ENCODE measurements at regions not wholly inside any gene's neighbourhood (a gene's known extent, or its start where the extent isn't known, plus 50 kb on each side); places are given as distances from the start of the nearest gene placed in this dataset.

DNA sequence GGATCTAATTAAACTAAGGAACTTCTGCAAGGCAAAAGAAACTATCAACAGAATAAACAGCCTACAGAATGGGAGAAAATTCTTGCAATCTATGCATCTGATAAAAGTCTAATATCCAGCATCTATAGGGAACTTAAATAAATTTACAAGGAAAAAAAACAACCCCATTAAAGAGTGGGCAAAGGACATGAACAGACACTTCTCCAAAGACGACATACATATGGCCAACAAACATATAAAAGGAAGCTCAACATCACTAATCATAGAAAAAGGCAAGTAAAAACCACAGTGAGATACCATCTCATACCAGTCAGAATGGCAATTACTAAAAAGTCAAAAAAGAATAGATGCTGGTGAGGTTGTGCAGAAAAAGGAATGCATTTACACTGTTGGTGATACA is 134.8 kb upstream of the PAQR3 start:
- no TSS peak for BruUV-seq (replicated peaks)
- ATAC-seq = no peak
- in situ Hi-C loops (cut with HindIII; ENCODE audit: low pct_unique_long_range_greater_than_20kb, low sequenced_read_pairs) (no loop called here), intact Hi-C loops (cut with micrococcal nuclease; ENCODE audit: unreplicated experiment) (no loop called here)
- H3K27me3 ChIP-seq (ENCODE audit: control insufficient read depth, insufficient read depth, low read length) = no peaks in the 10 kb centered on the region
- CTCF ChIA-PET = no interaction called here
- H3K4me3 ChIP-seq (ENCODE audit: low read depth in 2 of 2, low read length in 2 of 2) = no peak overlapping the region
- no peaks in the 10 kb centered on the region for H3K36me3 ChIP-seq (ENCODE audit: control insufficient read depth, insufficient read depth, low read length)
- TF ChIP-seq, protein P1, sequence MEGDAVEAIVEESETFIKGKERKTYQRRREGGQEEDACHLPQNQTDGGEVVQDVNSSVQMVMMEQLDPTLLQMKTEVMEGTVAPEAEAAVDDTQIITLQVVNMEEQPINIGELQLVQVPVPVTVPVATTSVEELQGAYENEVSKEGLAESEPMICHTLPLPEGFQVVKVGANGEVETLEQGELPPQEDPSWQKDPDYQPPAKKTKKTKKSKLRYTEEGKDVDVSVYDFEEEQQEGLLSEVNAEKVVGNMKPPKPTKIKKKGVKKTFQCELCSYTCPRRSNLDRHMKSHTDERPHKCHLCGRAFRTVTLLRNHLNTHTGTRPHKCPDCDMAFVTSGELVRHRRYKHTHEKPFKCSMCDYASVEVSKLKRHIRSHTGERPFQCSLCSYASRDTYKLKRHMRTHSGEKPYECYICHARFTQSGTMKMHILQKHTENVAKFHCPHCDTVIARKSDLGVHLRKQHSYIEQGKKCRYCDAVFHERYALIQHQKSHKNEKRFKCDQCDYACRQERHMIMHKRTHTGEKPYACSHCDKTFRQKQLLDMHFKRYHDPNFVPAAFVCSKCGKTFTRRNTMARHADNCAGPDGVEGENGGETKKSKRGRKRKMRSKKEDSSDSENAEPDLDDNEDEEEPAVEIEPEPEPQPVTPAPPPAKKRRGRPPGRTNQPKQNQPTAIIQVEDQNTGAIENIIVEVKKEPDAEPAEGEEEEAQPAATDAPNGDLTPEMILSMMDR (IDR thresholded peaks at IDR 0.05) = no peak
- TF ChIP-seq TCF7L2 (IDR thresholded peaks at IDR 0.05; ENCODE audit: low read depth, low read length) (no peak), SIN3A (IDR thresholded peaks at IDR 0.05; ENCODE audit: borderline replicate concordance, insufficient read depth, low read depth, low read length) (no peak), POLR2AphosphoS5 (IDR thresholded peaks at IDR 0.05; ENCODE audit: low read depth, low read length) (no peak)
- TF ChIP-seq, protein P2, sequence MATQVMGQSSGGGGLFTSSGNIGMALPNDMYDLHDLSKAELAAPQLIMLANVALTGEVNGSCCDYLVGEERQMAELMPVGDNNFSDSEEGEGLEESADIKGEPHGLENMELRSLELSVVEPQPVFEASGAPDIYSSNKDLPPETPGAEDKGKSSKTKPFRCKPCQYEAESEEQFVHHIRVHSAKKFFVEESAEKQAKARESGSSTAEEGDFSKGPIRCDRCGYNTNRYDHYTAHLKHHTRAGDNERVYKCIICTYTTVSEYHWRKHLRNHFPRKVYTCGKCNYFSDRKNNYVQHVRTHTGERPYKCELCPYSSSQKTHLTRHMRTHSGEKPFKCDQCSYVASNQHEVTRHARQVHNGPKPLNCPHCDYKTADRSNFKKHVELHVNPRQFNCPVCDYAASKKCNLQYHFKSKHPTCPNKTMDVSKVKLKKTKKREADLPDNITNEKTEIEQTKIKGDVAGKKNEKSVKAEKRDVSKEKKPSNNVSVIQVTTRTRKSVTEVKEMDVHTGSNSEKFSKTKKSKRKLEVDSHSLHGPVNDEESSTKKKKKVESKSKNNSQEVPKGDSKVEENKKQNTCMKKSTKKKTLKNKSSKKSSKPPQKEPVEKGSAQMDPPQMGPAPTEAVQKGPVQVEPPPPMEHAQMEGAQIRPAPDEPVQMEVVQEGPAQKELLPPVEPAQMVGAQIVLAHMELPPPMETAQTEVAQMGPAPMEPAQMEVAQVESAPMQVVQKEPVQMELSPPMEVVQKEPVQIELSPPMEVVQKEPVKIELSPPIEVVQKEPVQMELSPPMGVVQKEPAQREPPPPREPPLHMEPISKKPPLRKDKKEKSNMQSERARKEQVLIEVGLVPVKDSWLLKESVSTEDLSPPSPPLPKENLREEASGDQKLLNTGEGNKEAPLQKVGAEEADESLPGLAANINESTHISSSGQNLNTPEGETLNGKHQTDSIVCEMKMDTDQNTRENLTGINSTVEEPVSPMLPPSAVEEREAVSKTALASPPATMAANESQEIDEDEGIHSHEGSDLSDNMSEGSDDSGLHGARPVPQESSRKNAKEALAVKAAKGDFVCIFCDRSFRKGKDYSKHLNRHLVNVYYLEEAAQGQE (IDR thresholded peaks at IDR 0.05; ENCODE audit: insufficient read depth in 1 of 2, low read depth in 2 of 2, low read length in 1 of 2) = no peak
- POLR2A ChIA-PET = interaction anchor here (0.6 kb wide), 1 partner anchor 140 kb away, joined by 5 read pairs; no protein-coding TSS in a partner anchor
- H3K27ac ChIP-seq (ENCODE audit: low read length) = no peak overlapping the region
- no peaks in the 10 kb centered on the region for H3K4me1 ChIP-seq (ENCODE audit: control insufficient read depth, insufficient read depth, low read length)
- no peak for DNase-seq (ENCODE audit: low read depth, low spot score)
- H3K9me3 ChIP-seq (ENCODE audit: control insufficient read depth, insufficient read depth, low read depth, low read length) = no peaks in the 10 kb centered on the region

DNA sequence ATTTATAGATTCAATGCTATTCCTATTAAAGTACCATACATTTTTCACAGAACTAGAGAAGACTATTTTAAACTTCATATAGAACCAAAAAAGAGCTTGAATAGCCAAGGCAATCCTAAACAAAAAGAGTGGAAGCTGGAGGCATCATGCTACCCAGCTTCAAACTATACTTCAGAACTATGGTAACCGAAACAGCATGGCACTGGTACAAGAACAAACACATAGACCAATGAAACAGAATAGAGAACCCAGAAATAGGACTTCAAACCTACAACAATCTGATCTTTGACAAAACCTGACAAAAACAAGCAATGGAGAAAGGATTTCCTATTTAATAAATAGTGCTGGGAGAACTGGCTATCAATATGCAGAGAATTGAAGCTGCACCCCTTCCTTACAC is 134.2 kb upstream of the PAQR3 start:
- no TSS peak for BruUV-seq (replicated peaks)
- POLR2A ChIA-PET = interaction anchor here (0.6 kb wide), 1 partner anchor 140 kb away, joined by 5 read pairs; no protein-coding TSS in a partner anchor
- in situ Hi-C loops (cut with HindIII; ENCODE audit: low pct_unique_long_range_greater_than_20kb, low sequenced_read_pairs) = no loop called here

More for the DNA sequence above, 134.2 kb upstream of the PAQR3 start:
- no peaks in the 10 kb centered on the region for H3K9me3 ChIP-seq (ENCODE audit: control insufficient read depth, insufficient read depth, low read depth, low read length)
- no peaks in the 10 kb centered on the region for H3K4me1 ChIP-seq (ENCODE audit: control insufficient read depth, insufficient read depth, low read length)
- CTCF ChIA-PET = no interaction called here
- no peaks in the 10 kb centered on the region for H3K36me3 ChIP-seq (ENCODE audit: control insufficient read depth, insufficient read depth, low read length)
- DNase-seq (ENCODE audit: low read depth, low spot score) (no peak), ATAC-seq (no peak)
- TF ChIP-seq TCF7L2 (IDR thresholded peaks at IDR 0.05; ENCODE audit: low read depth, low read length) (no peak), SIN3A (IDR thresholded peaks at IDR 0.05; ENCODE audit: borderline replicate concordance, insufficient read depth, low read depth, low read length) (no peak), POLR2AphosphoS5 (IDR thresholded peaks at IDR 0.05; ENCODE audit: low read depth, low read length) (no peak)
- TF ChIP-seq, protein P1 (IDR thresholded peaks at IDR 0.05) = no peak
- TF ChIP-seq, protein P2 (IDR thresholded peaks at IDR 0.05; ENCODE audit: insufficient read depth in 1 of 2, low read depth in 2 of 2, low read length in 1 of 2) = no peak
- H3K27me3 ChIP-seq (ENCODE audit: control insufficient read depth, insufficient read depth, low read length) = no peaks in the 10 kb centered on the region
- no peak overlapping the region for H3K27ac ChIP-seq (ENCODE audit: low read length)
- H3K4me3 ChIP-seq (ENCODE audit: low read depth in 2 of 2, low read length in 2 of 2) = no peak overlapping the region
- intact Hi-C loops (cut with micrococcal nuclease; ENCODE audit: unreplicated experiment) = no loop called here

Measured in Panc1 (cell line).